ENCODE measurements at regions not wholly inside any gene's neighbourhood (a gene's known extent, or its start where the extent isn't known, plus 50 kb on each side); places are given as distances from the start of the nearest gene placed in this dataset.

GRCh38 chr11:95353706-95354105, 122.7 kb upstream of the SESN3 start:
- TF ChIP-seq CTCF (IDR thresholded peaks at IDR 0.05) = no peak
- no peak for TF ChIP-seq POLR2A (IDR thresholded peaks at IDR 0.05)

Data from Peyer's patch (tissue), 4 donors.